Panc1 (cell line): ENCODE measurements at regions not wholly inside any gene's neighbourhood (a gene's known extent, or its start where the extent isn't known, plus 50 kb on each side); places are given as distances from the start of the nearest gene placed in this dataset.

Experiments
- ATAC-seq: fragments of 200-7000 bp; cut with Tn5 transposase; 2 replicates; pipeline ENCODE4 v1.9.1; 2020; ENCODE audit warnings: mild to moderate bottlenecking, moderate library complexity
- BruUV-seq: library from RNA; stranded (reverse); fragments of 400-500 nt; replicated peaks from 2 replicates; lab custom pipeline; 2021; lab: Mats Ljungman, UMichigan
- CTCF ChIA-PET: fragments of 300-600 bp; sonication (Branson Sonifier 250); formaldehyde crosslinking; loops from one replicate; lab custom pipeline; 2022; ENCODE audit warnings: antibody characterized with exemption; lab: Charles Lee
- POLR2A ChIA-PET: fragments of 300-600 bp; sonication (Branson Sonifier 250); formaldehyde crosslinking; loops from one replicate; lab custom pipeline; 2022; ENCODE audit warnings: antibody characterized with exemption; lab: Charles Lee
- DNase-seq: peaks from one replicate; pipeline ENCODE4 v3.0.0-alpha.2; 2010; ENCODE audit warnings: low read depth, low spot score
- H3K27ac ChIP-seq: 2 replicates; pipeline ENCODE4 v1.5.1; 2011; ENCODE audit warnings: mild to moderate bottlenecking, low read length, inconsistent platforms
- H3K27me3 ChIP-seq: fragments of 200-500 bp; sonication (Bioruptor generic); 2 replicates; pipeline ENCODE4 v1.6.0; 2014; ENCODE audit warnings: low read length, inconsistent platforms; ENCODE audit not compliant: control insufficient read depth, insufficient read depth
- H3K36me3 ChIP-seq: fragments of 200-500 bp; sonication (Bioruptor generic); 2 replicates; pipeline ENCODE4 v1.5.1; 2014; ENCODE audit warnings: inconsistent platforms, mild to moderate bottlenecking, low read length, moderate library complexity; ENCODE audit not compliant: control insufficient read depth, insufficient read depth
- H3K4me1 ChIP-seq: 2 replicates; pipeline ENCODE4 v1.5.1; 2011; ENCODE audit warnings: inconsistent platforms, mild to moderate bottlenecking, low read length, moderate library complexity; ENCODE audit not compliant: control insufficient read depth, insufficient read depth
- H3K4me3 ChIP-seq, 2 experiments: 2 replicates each; pipeline ENCODE4 v1.5.1; 2011 to 2012; ENCODE audit warnings: low read depth in 2 of 2, low read length in 2 of 2, mild to moderate bottlenecking in 2 of 2, inconsistent platforms in 1 of 2, moderate library complexity in 1 of 2
- H3K9me3 ChIP-seq: fragments of 200-500 bp; sonication (Bioruptor generic); 2 replicates; pipeline ENCODE4 v1.5.1; 2014; ENCODE audit warnings: low read depth, mild to moderate bottlenecking, inconsistent platforms, low read length, moderate library complexity; ENCODE audit not compliant: control insufficient read depth, insufficient read depth
- CTCF ChIP-seq: fragments of 450-650 bp; IDR thresholded peaks from 2 replicates; pipeline ENCODE4 v1.5.1; 2017; ENCODE audit warnings: mild to moderate bottlenecking
- POLR2AphosphoS5 ChIP-seq: IDR thresholded peaks from 2 replicates; pipeline ENCODE4 v1.6.1; 2012; ENCODE audit warnings: mild to moderate bottlenecking, low read depth, low read length, moderate library complexity
- REST ChIP-seq, 2 experiments: IDR thresholded peaks; 2 replicates each; pipeline ENCODE4 v1.6.1; 2011 to 2012; ENCODE audit warnings: low read depth in 2 of 2, control low read depth in 1 of 2, low read length in 1 of 2, mild to moderate bottlenecking in 1 of 2, moderate library complexity in 1 of 2; ENCODE audit not compliant: insufficient read depth in 1 of 2
- SIN3A ChIP-seq: IDR thresholded peaks from 2 replicates; pipeline ENCODE4 v1.6.1; 2012; ENCODE audit warnings: low read depth, mild to moderate bottlenecking, low read length, moderate library complexity, borderline replicate concordance; ENCODE audit not compliant: insufficient read depth
- TCF7L2 ChIP-seq: IDR thresholded peaks from 2 replicates; pipeline ENCODE4 v1.6.1; 2011; ENCODE audit warnings: mild to moderate bottlenecking, low read depth, low read length, inconsistent platforms
- in situ Hi-C: cut with HindIII; loops from 2 replicates; pipeline ENCODE4 v1.10.0; 2016; ENCODE audit warnings: low sequenced_read_pairs, low pct_unique_long_range_greater_than_20kb
- intact Hi-C: fragments of 100-400 bp; cut with micrococcal nuclease; formaldehyde crosslinking; loops from one replicate; pipeline ENCODE4 v1.10.0; 2022; ENCODE audit not compliant: unreplicated experiment

GRCh38 chr11:11215944-11216343 lies 137.1 kb downstream of the CSNK2A3 start:
- ATAC-seq, result no peak
- H3K4me3 ChIP-seq, result no peak overlapping the region
- no peak overlapping the region for H3K27ac ChIP-seq
- no peaks in the 10 kb centered on the region for H3K9me3 ChIP-seq
- H3K27me3 ChIP-seq, result peaks cover 6% of the 10 kb centered on the region; the same call in 1 of the 2 replicates
- intact Hi-C loops, result no loop called here
- H3K36me3 ChIP-seq, result no peaks in the 10 kb centered on the region
- H3K4me1 ChIP-seq, result 0 out of 2 replicates have a peak, but pooled peaks cover 3% of the 10 kb centered on the region
- DNase-seq, result no peak
- POLR2A ChIA-PET, result no interaction called here
- TF ChIP-seq TCF7L2, result no peak
- TF ChIP-seq REST (IDR thresholded peaks at IDR 0.05; ENCODE audit: insufficient read depth in 1 of 2, low read depth in 2 of 2, low read length in 1 of 2), result no peak
- no peak for TF ChIP-seq CTCF
- no peak for TF ChIP-seq SIN3A
- no peak for TF ChIP-seq POLR2AphosphoS5
- BruUV-seq, result no TSS peak
- in situ Hi-C loops, result no loop called here
- CTCF ChIA-PET, result no interaction called here

GRCh38 chr11:11215058-11215815 lies 137.8 kb downstream of the CSNK2A3 start:
- intact Hi-C loops (no loop called here), in situ Hi-C loops (no loop called here)
- no peak for TF ChIP-seq TCF7L2
- no peak for TF ChIP-seq POLR2AphosphoS5
- no peak for TF ChIP-seq SIN3A
- TF ChIP-seq CTCF, result no peak
- TF ChIP-seq REST (IDR thresholded peaks at IDR 0.05; ENCODE audit: insufficient read depth in 1 of 2, low read depth in 2 of 2, low read length in 1 of 2), result no peak
- Histone ChIP-seq H3K36me3 (no peaks in the 10 kb centered on the region), H3K9me3 (no peaks in the 10 kb centered on the region), H3K4me3 (no peak overlapping the region), H3K4me1 (0 out of 2 replicates have a peak, but pooled peaks cover 3% of the 10 kb centered on the region), H3K27me3 (peaks cover 6% of the 10 kb centered on the region; the same call in 1 of the 2 replicates), H3K27ac (no peak overlapping the region)
- ATAC-seq, result no peak
- DNase-seq, result no peak
- POLR2A ChIA-PET, result no interaction called here
- no TSS peak for BruUV-seq
- CTCF ChIA-PET, result no interaction called here
